Breast epithelium (tissue), 4 donors: ENCODE measurements at regions not wholly inside any gene's neighbourhood (a gene's known extent, or its start where the extent isn't known, plus 50 kb on each side); places are given as distances from the start of the nearest gene placed in this dataset.
A peak's percentile ranks its signal among the peaks of the same experiment; 100 is the strongest.

Experiments used
- DNase-seq, 2 donors: peaks; one replicate each; pipeline ENCODE4 v3.0.0-alpha.2; 2019; ENCODE audit warnings: low spot score in 2 of 2
- H3K27ac ChIP-seq, 2 donors: fragments of 200-600 bp; sonication (generic) in 1 of 2; one replicate each; pipeline ENCODE4 v1.5.1; 2016 to 2019; ENCODE audit warnings: mild to moderate bottlenecking in 1 of 2
- H3K27me3 ChIP-seq, 2 donors: fragments of 200-600 bp; sonication (generic) in 1 of 2; one replicate each; pipeline versions ENCODE4 v1.5.1 to v1.6.0; 2017 to 2019; ENCODE audit warnings: control low read depth in 1 of 2, mild to moderate bottlenecking in 1 of 2
- H3K36me3 ChIP-seq: fragments of 200-600 bp; one replicate; pipeline ENCODE4 v1.5.1; 2019
- H3K4me1 ChIP-seq, 2 donors: fragments of 200-600 bp; sonication (generic); one replicate each; pipeline ENCODE4 v1.5.1; 2016 to 2019; ENCODE audit warnings: control low read depth in 1 of 2
- H3K4me3 ChIP-seq, 3 donors: fragments of 200-600 bp; sonication (generic); 1 replicate in 2 of 3; 2 replicates in 1 of 3; pipeline ENCODE4 v1.5.1; 2016 to 2019; ENCODE audit warnings: mild to moderate bottlenecking in 3 of 3, moderate library complexity in 2 of 3
- H3K9me3 ChIP-seq, 2 donors: fragments of 200-600 bp; sonication (generic) in 1 of 2; one replicate each; pipeline ENCODE4 v1.5.1; 2016 to 2019; ENCODE audit warnings: control low read depth in 1 of 2
- POLR2A ChIP-seq: fragments of 450-650 bp; IDR thresholded peaks from one replicate; pipeline ENCODE4 v1.6.1; 2016; ENCODE audit warnings: antibody characterized with exemption, mild to moderate bottlenecking, moderate library complexity
- POLR2AphosphoS5 ChIP-seq, 3 donors: sonication (generic); formaldehyde crosslinking; IDR thresholded peaks; one replicate each; pipeline ENCODE4 v1.6.1; 2017; ENCODE audit warnings: antibody characterized with exemption in 3 of 3
- intact Hi-C: fragments of 100-400 bp; cut with DNase I; formaldehyde crosslinking; loops from one replicate; pipeline ENCODE4 v1.15.1; 2023; ENCODE audit warnings: low total_unique reads
- TF ChIP-seq, protein P1 (sequence below), 3 donors: fragments of 450-650 bp; IDR thresholded peaks; one replicate each; pipeline ENCODE4 v1.5.1; 2016 to 2017; ENCODE audit warnings: antibody characterized with exemption in 3 of 3, mild to moderate bottlenecking in 3 of 3, moderate library complexity in 3 of 3

DNA sequence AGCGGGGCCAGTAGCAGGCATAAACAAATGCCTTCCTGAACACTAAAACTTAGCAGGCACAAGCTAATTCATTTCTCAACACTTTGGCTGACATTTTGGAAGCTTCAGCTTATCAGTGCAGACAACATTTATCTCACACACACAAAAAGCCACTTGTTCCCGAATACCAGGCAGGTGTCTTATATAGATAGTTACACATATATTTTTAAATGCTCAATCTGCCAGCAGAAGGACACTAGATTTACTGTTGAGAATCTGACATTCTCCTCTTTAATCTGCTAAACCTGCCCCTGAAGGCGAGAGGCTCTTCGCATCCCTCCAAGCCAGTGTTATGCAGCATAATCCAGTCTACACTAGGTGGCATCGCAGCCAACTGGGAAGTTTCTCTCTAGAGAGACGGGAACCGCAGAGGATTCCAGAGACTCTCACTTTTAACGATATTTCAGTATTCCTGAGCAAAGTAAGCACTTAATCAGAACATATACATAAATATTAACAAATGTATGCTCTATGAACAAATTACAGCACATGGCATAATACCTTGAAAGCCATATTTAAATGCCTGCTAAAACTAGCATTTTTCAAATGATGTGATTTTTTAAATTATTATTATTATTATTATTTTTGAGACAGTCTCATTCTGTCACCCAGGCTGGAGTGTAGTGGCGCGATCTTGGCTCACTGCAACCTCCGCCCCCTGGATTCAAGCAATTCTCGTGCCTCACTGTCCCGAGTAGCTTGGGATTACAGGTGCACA lies 90.2 kb upstream of the SCG2 start:
- Histone ChIP-seq H3K4me3 (no peak overlapping the region), H3K36me3 (no peaks in the 10 kb centered on the region), H3K27ac (no peak overlapping the region), H3K4me1 (no peaks in the 10 kb centered on the region), H3K27me3 (no peaks in the 10 kb centered on the region), H3K9me3 (no peaks in the 10 kb centered on the region)
- no peak for DNase-seq
- intact Hi-C loops = no loop called here
- TF ChIP-seq, protein P1, sequence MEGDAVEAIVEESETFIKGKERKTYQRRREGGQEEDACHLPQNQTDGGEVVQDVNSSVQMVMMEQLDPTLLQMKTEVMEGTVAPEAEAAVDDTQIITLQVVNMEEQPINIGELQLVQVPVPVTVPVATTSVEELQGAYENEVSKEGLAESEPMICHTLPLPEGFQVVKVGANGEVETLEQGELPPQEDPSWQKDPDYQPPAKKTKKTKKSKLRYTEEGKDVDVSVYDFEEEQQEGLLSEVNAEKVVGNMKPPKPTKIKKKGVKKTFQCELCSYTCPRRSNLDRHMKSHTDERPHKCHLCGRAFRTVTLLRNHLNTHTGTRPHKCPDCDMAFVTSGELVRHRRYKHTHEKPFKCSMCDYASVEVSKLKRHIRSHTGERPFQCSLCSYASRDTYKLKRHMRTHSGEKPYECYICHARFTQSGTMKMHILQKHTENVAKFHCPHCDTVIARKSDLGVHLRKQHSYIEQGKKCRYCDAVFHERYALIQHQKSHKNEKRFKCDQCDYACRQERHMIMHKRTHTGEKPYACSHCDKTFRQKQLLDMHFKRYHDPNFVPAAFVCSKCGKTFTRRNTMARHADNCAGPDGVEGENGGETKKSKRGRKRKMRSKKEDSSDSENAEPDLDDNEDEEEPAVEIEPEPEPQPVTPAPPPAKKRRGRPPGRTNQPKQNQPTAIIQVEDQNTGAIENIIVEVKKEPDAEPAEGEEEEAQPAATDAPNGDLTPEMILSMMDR (IDR thresholded peaks at IDR 0.05) = peak in 1 of 3 donors; percentile 33
- TF ChIP-seq POLR2A = no peak

DNA sequence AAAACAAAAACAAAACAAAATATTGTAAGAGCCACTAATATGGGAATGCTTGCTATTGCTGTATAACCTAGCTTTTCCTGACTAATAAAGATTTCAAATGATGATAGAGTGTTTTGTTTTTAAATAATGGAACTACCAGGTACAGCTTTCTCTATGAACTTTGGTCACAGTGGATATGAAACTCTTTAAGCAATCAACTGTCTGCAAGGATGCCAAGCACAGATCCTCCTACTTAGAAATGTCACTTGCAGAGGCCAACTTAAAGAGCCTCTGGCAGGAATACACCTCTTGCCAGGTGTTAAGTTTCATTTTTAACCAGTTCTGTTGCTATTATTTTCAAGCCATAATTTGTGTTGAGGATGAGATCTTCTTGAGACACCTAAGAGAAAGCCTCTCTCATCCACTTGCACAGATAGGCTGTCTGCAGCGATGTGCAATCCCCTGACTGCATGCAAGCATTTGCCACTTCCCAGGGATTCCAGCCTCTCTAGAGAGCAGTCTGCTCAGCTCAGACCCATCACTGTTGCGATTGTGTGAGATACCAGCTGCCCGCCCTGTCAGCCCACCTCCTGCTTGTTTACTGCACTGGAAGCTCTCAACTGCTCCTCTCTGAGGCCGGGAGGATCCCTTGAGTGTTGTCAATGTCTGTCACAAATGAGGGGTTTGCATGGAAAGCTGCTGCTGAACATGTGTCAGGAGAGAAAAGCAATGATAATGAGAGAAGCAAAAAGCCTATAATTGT lies 86.1 kb upstream of the SCG2 start:
- DNase-seq = no peak
- TF ChIP-seq POLR2AphosphoS5 (IDR thresholded peaks at IDR 0.05) = no peak
- no peak for TF ChIP-seq POLR2A
- TF ChIP-seq, protein P1 (IDR thresholded peaks at IDR 0.05) = no peak
- Histone ChIP-seq H3K36me3 (no peaks in the 10 kb centered on the region), H3K4me1 (no peaks in the 10 kb centered on the region), H3K27ac (no peak overlapping the region), H3K4me3 (no peak overlapping the region), H3K9me3 (no peaks in the 10 kb centered on the region), H3K27me3 (no peaks in the 10 kb centered on the region)
- intact Hi-C loops = no loop called here

DNA sequence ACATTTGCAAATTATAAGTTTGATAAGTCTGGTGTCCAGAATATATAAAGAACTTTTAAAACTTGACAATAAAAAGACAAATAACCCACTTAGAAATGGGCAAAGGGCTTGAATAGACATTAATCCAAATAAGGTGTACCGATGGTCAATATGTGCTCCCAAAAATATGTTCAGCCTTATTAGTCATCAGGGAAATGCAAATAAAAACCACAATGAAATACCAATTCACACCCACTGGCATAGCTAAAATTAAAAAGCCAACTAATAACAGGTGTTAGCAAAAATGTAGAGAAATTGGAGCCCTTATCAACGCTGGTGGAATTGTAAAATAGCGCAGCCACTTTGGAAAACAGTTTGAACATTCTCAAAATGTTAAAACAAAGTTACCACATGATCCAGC lies 79.0 kb upstream of the SCG2 start:
- no peak for DNase-seq
- H3K27me3 ChIP-seq = no peaks in the 10 kb centered on the region
- no peak overlapping the region for H3K4me3 ChIP-seq
- no peaks in the 10 kb centered on the region for H3K4me1 ChIP-seq
- H3K9me3 ChIP-seq = no peaks in the 10 kb centered on the region
- TF ChIP-seq, protein P1 (IDR thresholded peaks at IDR 0.05) = no peak
- TF ChIP-seq POLR2AphosphoS5 (IDR thresholded peaks at IDR 0.05) = no peak
- no peak for TF ChIP-seq POLR2A
- H3K36me3 ChIP-seq = no peaks in the 10 kb centered on the region
- no peak overlapping the region for H3K27ac ChIP-seq
- intact Hi-C loops = no loop called here

DNA sequence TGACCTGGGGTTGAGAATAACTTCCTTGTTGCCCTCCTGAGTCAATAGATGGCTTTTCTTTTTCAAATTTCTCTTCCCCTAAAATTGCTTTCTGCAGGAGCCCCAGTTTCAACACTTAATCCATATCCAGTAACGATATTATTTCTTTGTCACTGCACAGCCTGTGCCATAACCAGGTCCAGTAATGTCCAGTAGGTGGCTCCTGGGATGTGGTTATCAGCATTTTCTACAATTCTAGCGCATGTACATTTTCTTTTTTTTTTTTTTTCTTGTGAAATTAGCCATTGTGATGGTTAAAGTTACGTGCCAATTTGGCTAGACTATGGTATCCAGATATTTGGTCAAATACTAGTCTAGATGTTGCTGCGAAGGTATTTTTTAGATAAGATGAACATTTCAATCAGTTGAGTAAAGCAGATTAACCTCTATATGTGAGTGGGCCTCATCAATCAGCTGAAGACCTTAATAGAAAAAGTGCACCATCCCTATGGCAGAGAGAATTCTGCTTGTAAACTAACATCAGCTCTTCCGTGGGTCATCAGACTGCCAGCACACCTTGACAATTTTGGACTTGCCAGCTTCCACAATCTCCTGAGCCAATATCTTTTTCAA lies 72.9 kb upstream of the SCG2 start:
- Histone ChIP-seq H3K9me3 (no peaks in the 10 kb centered on the region), H3K36me3 (no peaks in the 10 kb centered on the region), H3K27ac (no peak overlapping the region), H3K4me3 (no peak overlapping the region), H3K4me1 (no peaks in the 10 kb centered on the region), H3K27me3 (no peaks in the 10 kb centered on the region)
- intact Hi-C loops = no loop called here
- TF ChIP-seq POLR2AphosphoS5 (IDR thresholded peaks at IDR 0.05) (no peak), POLR2A (no peak)
- TF ChIP-seq, protein P1 (IDR thresholded peaks at IDR 0.05) = peak; percentile 18 to 34 (median 29)
- no peak for DNase-seq
